Neural cell (in vitro differentiated cells): ENCODE measurements at regions not wholly inside any gene's neighbourhood (a gene's known extent, or its start where the extent isn't known, plus 50 kb on each side); places are given as distances from the start of the nearest gene placed in this dataset.

Experiments used
- EZH2 ChIP-seq: fragments of 200-600, 300-800 bp; shearing (Covaris generic), sonication (generic); IDR thresholded peaks from 2 replicates; pipeline ENCODE4 v1.6.1; 2014; ENCODE audit warnings: antibody characterized with exemption, low read length, borderline replicate concordance, mild to moderate bottlenecking; ENCODE audit not compliant: insufficient read depth, poor library complexity, severe bottlenecking
- POLR2AphosphoS5 ChIP-seq: IDR thresholded peaks from 2 replicates; pipeline ENCODE4 v1.6.1; 2012
- TF ChIP-seq, protein P1 (sequence below): IDR thresholded peaks from 2 replicates; pipeline ENCODE4 v1.6.1; 2012; ENCODE audit warnings: borderline replicate concordance
- TF ChIP-seq, protein P2 (sequence below): fragments of 450-650 bp; IDR thresholded peaks from 2 replicates; pipeline ENCODE4 v1.5.1; 2014; ENCODE audit warnings: antibody characterized with exemption, mild to moderate bottlenecking, moderate library complexity; ENCODE audit not compliant: poor library complexity, severe bottlenecking

DNA sequence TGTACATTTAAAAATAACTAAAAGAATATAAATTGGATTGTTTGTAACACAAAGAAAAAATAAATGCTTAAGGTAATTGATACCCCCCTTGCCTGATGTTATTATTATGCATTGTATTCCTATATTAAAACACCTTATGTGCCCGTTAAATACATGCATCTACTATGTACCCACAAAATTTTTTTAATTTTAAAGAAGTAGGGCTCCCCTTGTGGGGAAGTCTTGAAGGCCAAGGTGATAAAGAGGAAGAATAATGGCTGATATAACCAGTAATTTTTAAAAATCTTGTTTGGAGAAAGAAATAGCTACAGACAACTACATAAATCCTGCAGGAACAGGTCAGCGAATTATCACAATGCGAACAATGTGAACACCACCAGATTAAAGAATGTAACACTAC is 451.7 kb upstream of the ARHGEF26 start:
- no peak for TF ChIP-seq POLR2AphosphoS5
- TF ChIP-seq, protein P1, sequence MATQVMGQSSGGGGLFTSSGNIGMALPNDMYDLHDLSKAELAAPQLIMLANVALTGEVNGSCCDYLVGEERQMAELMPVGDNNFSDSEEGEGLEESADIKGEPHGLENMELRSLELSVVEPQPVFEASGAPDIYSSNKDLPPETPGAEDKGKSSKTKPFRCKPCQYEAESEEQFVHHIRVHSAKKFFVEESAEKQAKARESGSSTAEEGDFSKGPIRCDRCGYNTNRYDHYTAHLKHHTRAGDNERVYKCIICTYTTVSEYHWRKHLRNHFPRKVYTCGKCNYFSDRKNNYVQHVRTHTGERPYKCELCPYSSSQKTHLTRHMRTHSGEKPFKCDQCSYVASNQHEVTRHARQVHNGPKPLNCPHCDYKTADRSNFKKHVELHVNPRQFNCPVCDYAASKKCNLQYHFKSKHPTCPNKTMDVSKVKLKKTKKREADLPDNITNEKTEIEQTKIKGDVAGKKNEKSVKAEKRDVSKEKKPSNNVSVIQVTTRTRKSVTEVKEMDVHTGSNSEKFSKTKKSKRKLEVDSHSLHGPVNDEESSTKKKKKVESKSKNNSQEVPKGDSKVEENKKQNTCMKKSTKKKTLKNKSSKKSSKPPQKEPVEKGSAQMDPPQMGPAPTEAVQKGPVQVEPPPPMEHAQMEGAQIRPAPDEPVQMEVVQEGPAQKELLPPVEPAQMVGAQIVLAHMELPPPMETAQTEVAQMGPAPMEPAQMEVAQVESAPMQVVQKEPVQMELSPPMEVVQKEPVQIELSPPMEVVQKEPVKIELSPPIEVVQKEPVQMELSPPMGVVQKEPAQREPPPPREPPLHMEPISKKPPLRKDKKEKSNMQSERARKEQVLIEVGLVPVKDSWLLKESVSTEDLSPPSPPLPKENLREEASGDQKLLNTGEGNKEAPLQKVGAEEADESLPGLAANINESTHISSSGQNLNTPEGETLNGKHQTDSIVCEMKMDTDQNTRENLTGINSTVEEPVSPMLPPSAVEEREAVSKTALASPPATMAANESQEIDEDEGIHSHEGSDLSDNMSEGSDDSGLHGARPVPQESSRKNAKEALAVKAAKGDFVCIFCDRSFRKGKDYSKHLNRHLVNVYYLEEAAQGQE, result no peak
- TF ChIP-seq, protein P2, sequence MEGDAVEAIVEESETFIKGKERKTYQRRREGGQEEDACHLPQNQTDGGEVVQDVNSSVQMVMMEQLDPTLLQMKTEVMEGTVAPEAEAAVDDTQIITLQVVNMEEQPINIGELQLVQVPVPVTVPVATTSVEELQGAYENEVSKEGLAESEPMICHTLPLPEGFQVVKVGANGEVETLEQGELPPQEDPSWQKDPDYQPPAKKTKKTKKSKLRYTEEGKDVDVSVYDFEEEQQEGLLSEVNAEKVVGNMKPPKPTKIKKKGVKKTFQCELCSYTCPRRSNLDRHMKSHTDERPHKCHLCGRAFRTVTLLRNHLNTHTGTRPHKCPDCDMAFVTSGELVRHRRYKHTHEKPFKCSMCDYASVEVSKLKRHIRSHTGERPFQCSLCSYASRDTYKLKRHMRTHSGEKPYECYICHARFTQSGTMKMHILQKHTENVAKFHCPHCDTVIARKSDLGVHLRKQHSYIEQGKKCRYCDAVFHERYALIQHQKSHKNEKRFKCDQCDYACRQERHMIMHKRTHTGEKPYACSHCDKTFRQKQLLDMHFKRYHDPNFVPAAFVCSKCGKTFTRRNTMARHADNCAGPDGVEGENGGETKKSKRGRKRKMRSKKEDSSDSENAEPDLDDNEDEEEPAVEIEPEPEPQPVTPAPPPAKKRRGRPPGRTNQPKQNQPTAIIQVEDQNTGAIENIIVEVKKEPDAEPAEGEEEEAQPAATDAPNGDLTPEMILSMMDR, result no peak
- TF ChIP-seq EZH2, result no peak
